ENCODE measurements at regions not wholly inside any gene's neighbourhood (a gene's known extent, or its start where the extent isn't known, plus 50 kb on each side); places are given as distances from the start of the nearest gene placed in this dataset.

DNA sequence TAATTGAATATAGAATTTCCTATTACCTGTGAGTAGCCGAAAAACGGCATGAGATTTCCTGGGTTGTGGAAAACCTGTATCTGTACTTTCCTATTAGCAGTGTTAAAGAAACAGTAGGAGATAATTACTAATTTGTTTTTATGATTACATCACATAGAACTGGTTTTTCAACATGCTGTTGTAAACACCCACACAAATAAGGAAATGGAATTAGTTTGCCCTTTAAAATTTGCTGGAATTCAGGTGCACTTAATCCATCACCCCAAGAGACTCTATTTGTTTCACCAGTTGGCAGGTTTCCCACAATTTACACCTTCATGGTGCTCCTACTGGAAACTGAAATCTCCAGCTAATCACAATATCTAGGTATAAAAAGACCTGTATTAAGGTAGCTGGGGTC lies 274.1 kb upstream of the SLC8A1 start:
- Histone ChIP-seq H3K9me3 (no peaks in the 10 kb centered on the region), H3K27ac (no peak overlapping the region), H3K27me3 (ENCODE audit: insufficient read depth in 3 of 3, low read length in 2 of 3) (no peaks in the 10 kb centered on the region), H3K4me1 (no peaks in the 10 kb centered on the region), H3K36me3 (ENCODE audit: insufficient read depth in 1 of 2, low read depth in 1 of 2) (no peaks in the 10 kb centered on the region), H3K4me3 (no peak overlapping the region)
- 83 to 92% (median 83%) methylated on average over 2 of the region's 2 CpGs for WGBS, 3 donors
- ATAC-seq (no peak), DNase-seq (no peak)
- TF ChIP-seq, protein P1, sequence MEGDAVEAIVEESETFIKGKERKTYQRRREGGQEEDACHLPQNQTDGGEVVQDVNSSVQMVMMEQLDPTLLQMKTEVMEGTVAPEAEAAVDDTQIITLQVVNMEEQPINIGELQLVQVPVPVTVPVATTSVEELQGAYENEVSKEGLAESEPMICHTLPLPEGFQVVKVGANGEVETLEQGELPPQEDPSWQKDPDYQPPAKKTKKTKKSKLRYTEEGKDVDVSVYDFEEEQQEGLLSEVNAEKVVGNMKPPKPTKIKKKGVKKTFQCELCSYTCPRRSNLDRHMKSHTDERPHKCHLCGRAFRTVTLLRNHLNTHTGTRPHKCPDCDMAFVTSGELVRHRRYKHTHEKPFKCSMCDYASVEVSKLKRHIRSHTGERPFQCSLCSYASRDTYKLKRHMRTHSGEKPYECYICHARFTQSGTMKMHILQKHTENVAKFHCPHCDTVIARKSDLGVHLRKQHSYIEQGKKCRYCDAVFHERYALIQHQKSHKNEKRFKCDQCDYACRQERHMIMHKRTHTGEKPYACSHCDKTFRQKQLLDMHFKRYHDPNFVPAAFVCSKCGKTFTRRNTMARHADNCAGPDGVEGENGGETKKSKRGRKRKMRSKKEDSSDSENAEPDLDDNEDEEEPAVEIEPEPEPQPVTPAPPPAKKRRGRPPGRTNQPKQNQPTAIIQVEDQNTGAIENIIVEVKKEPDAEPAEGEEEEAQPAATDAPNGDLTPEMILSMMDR (IDR thresholded peaks at IDR 0.05): no peak
- intact Hi-C loops (cut with DNase I): no loop called here

DNA sequence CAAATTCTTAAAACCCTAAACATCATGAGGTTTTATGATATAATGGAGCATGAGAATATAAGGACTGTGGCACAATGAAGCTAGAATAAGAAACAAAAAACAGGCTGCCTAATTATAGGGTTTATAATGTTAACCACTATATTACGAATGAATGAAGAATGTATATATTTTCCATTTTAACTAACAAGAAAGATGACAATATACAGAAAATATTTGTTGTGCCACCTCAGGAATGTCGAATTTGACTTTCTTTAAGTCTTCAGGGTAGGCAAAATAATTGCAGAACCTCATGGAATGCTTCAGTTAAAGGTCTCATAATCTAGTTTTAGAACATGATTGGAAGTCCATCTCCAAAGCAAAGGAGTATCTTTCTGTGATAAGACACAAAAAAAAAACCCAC lies 282.9 kb upstream of the SLC8A1 start:
- intact Hi-C loops (cut with DNase I): no loop called here
- Histone ChIP-seq H3K27ac (no peak overlapping the region), H3K27me3 (ENCODE audit: insufficient read depth in 3 of 3, low read length in 2 of 3) (peaks cover 0 to 2% (median 0%) of the 10 kb centered on the region in 3 donors), H3K4me1 (no peaks in the 10 kb centered on the region), H3K9me3 (no peaks in the 10 kb centered on the region), H3K4me3 (no peak overlapping the region), H3K36me3 (ENCODE audit: insufficient read depth in 1 of 2, low read depth in 1 of 2) (no peaks in the 10 kb centered on the region)
- DNase-seq (no peak), ATAC-seq (no peak)
- TF ChIP-seq, protein P1 (IDR thresholded peaks at IDR 0.05): no peak
- 74 to 76% (median 75%) methylated on average over 2 of the region's 2 CpGs for WGBS, 3 donors

DNA sequence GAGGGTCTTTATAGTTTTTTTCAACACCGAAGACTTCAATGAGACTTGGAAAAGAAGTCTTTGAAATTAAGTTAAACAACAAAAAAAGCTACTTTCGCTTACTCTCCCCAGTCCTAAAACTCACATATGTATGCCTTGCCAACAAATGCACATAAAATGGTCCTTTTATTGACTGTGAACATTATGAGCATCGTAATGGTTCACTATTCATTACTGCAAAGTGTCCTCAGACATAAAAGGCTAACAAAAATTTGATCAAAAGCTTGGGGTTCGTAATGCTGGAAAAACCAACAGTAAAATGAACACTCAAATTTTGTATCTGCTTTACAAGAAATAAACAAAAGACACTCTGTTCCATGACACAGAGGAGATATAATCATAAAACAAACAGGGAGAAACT lies 285.3 kb upstream of the SLC8A1 start:
- intact Hi-C loops (cut with DNase I): no loop called here
- 76 to 81% (median 81%) methylated on average over 4 of the region's 4 CpGs for WGBS, 3 donors
- peaks cover 0 to 2% (median 0%) of the 10 kb centered on the region in 3 donors for H3K27me3 ChIP-seq (ENCODE audit: insufficient read depth in 3 of 3, low read length in 2 of 3)
- H3K4me3 ChIP-seq: no peak overlapping the region
- no peak overlapping the region for H3K27ac ChIP-seq
- no peak for ATAC-seq
- TF ChIP-seq, protein P1 (IDR thresholded peaks at IDR 0.05): no peak
- no peak for DNase-seq
- no peaks in the 10 kb centered on the region for H3K4me1 ChIP-seq
- no peaks in the 10 kb centered on the region for H3K36me3 ChIP-seq (ENCODE audit: insufficient read depth in 1 of 2, low read depth in 1 of 2)
- H3K9me3 ChIP-seq: no peaks in the 10 kb centered on the region

DNA sequence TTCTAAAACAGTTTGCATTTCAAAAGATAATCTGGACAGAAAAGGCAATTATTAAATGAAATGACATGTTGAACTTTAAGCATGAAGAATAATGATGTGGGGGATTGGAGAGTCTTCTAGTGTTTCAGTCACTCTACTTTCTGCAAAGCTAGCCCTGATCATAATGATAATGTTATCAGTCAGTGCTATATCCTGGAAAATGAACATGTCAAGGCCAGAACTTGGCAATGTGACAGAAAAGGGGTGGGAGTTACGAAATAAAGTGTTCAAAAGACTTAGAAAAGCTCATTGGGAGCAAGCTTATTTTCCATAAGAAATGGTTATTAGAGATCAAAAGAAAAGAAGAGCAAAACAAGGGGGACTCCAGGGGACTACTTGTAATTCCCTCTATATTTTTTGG lies 288.5 kb upstream of the SLC8A1 start:
- Histone ChIP-seq H3K27me3 (ENCODE audit: insufficient read depth in 3 of 3, low read length in 2 of 3) (no peaks in the 10 kb centered on the region), H3K4me1 (no peaks in the 10 kb centered on the region), H3K27ac (no peak overlapping the region), H3K9me3 (no peaks in the 10 kb centered on the region), H3K36me3 (ENCODE audit: insufficient read depth in 1 of 2, low read depth in 1 of 2) (no peaks in the 10 kb centered on the region), H3K4me3 (no peak overlapping the region)
- DNase-seq (no peak), ATAC-seq (no peak)
- 61 to 76% (median 65%) methylated on average over 1 of the region's 1 CpG for WGBS, 3 donors
- intact Hi-C loops (cut with DNase I): no loop called here
- TF ChIP-seq, protein P1 (IDR thresholded peaks at IDR 0.05): no peak

DNA sequence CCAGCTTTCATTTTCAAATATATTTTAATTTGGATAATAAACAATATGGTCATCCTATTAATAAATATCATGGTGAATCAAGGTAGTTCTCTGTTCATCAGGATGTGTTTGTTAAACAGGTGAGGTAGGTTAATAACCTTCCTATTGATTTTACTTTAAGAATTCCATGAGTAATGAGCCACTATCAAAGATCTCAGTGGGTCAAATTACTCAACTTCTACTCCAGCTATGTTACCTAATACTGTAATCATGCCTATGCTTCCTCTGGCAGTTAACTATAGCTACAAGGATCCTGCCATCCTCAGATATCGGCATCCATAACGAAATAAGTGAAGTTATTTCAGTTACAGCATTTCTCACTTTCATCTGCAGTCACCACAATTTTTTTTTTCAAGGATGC lies 289.6 kb upstream of the SLC8A1 start:
- TF ChIP-seq, protein P1 (IDR thresholded peaks at IDR 0.05): no peak
- Histone ChIP-seq H3K27me3 (ENCODE audit: insufficient read depth in 3 of 3, low read length in 2 of 3) (no peaks in the 10 kb centered on the region), H3K36me3 (ENCODE audit: insufficient read depth in 1 of 2, low read depth in 1 of 2) (no peaks in the 10 kb centered on the region), H3K4me1 (no peaks in the 10 kb centered on the region), H3K4me3 (no peak overlapping the region), H3K9me3 (no peaks in the 10 kb centered on the region), H3K27ac (no peak overlapping the region)
- WGBS, 3 donors: 36 to 41% (median 41%) methylated on average over 2 of the region's 2 CpGs
- DNase-seq (no peak), ATAC-seq (no peak)
- intact Hi-C loops (cut with DNase I): no loop called here
